ENCODE measurements at regions not wholly inside any gene's neighbourhood (a gene's known extent, or its start where the extent isn't known, plus 50 kb on each side); places are given as distances from the start of the nearest gene placed in this dataset.
"Not testable (repeated sequence)": the region's sequence is repeated elsewhere in the genome, so short reads cannot be mapped to it uniquely, and the experiment has no call there.

DNA sequence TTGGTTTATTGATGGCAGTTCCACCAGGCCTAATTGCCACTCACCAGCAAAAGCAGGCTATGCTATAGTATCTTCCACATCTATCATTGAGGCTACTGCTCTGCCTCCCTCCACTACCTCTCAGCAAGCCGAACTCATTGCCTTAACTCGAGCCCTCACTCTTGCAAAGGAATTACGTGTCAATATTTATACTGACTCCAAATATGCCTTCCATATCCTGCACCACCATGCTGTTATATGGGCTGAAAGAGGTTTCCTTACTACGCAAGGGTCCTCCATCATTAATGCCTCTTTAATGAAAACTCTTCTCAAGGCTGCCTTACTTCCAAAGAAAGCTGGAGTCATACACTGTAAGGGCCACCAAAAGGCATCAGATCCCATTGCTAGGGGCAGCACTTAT is 50.0 kb upstream of the RASAL2 start:
- TF ChIP-seq POLR2A (IDR thresholded peaks at IDR 0.05; ENCODE audit: low read length); GATA1 (IDR thresholded peaks at IDR 0.05; ENCODE audit: low read depth, low read length): not testable (repeated sequence)
